ENCODE measurements at regions not wholly inside any gene's neighbourhood (a gene's known extent, or its start where the extent isn't known, plus 50 kb on each side); places are given as distances from the start of the nearest gene placed in this dataset.

DNA sequence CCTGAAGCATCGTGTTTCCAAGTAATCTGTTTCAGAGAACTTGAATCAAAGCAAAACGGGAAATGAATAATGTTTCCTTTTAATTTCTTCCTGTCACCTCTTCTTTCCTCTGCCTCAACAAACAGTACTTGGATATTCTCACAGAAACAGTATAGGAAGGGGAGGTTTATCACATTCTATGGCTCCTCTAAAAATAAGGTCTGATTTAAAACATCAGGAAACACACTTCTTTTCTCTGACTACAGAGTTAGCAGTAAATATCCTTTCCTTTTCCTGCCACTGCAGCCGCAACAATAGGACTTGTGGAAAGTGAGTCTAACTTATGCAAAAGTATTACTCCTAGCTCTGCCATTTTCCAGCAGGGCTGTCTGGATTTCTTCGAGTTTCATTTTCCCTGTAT, 62.3 kb downstream of the CH25H start:
- WGBS, 2 donors, result 79 to 83% methylated on average over 4 of the region's 4 CpGs
- no peak for DNase-seq
- no peak for TF ChIP-seq POLR2A (IDR thresholded peaks at IDR 0.05)
- TF ChIP-seq, protein P1, sequence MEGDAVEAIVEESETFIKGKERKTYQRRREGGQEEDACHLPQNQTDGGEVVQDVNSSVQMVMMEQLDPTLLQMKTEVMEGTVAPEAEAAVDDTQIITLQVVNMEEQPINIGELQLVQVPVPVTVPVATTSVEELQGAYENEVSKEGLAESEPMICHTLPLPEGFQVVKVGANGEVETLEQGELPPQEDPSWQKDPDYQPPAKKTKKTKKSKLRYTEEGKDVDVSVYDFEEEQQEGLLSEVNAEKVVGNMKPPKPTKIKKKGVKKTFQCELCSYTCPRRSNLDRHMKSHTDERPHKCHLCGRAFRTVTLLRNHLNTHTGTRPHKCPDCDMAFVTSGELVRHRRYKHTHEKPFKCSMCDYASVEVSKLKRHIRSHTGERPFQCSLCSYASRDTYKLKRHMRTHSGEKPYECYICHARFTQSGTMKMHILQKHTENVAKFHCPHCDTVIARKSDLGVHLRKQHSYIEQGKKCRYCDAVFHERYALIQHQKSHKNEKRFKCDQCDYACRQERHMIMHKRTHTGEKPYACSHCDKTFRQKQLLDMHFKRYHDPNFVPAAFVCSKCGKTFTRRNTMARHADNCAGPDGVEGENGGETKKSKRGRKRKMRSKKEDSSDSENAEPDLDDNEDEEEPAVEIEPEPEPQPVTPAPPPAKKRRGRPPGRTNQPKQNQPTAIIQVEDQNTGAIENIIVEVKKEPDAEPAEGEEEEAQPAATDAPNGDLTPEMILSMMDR (IDR thresholded peaks at IDR 0.05), result no peak
- intact Hi-C loops (cut with DNase I; ENCODE audit: low total_unique reads), result no loop called here
- Histone ChIP-seq H3K27ac (no peak overlapping the region), H3K4me1 (no peaks in the 10 kb centered on the region), H3K9me3 (no peaks in the 10 kb centered on the region), H3K4me3 (no peak overlapping the region), H3K27me3 (no peaks in the 10 kb centered on the region), H3K36me3 (ENCODE audit: low read depth, missing control alignments) (no peaks in the 10 kb centered on the region)

- TF ChIP-seq, protein P1 (IDR thresholded peaks at IDR 0.05), result no peak
- TF ChIP-seq POLR2A (IDR thresholded peaks at IDR 0.05), result no peak
- Histone ChIP-seq H3K4me1 (no peaks in the 10 kb centered on the region), H3K27me3 (no peaks in the 10 kb centered on the region), H3K36me3 (ENCODE audit: low read depth, missing control alignments) (no peaks in the 10 kb centered on the region), H3K9me3 (no peaks in the 10 kb centered on the region), H3K27ac (no peak overlapping the region), H3K4me3 (no peak overlapping the region)
- no peak for DNase-seq
- intact Hi-C loops (cut with DNase I; ENCODE audit: low total_unique reads), result no loop called here
- WGBS, 2 donors, result 79 to 82% methylated on average over 2 of the region's 2 CpGs
Observed at GRCh38 chr10:89142590-89142989, 64.5 kb downstream of the CH25H start.

DNA sequence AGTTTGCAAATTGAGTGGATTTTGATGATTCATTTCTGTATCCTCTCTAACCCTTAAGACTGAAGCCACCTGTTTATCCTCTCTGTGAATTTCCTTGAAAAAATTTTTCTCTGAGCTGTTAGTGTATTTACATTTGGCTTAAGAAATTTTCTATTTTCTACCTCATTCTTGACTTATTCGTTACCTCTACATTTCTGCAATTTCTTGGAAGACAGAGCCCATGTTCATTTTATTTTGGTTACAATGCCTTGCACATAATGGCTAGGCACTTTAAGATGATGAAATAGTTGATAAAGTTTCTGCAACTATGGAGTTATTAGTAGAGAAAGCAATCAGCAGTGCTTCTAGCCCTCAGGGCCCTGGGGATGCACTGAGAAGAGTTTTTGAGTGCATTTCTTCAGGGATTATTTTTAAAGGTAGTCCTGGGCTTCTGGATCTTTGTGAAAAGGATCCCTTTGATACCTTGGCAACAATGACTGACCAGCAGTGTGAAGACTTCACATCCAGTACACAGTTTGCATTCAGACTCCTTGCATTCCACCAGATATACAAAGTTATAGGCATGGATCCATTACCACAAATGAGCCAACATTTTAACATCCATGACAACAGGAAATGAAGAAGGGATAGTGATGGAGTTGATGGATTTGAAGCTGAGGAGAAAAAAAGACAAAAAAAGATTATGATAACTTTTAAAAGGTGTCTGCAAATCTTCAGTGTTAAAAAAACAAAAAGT, 68.2 kb downstream of the CH25H start:
- Histone ChIP-seq H3K27ac (no peak overlapping the region), H3K4me3 (no peak overlapping the region), H3K4me1 (no peaks in the 10 kb centered on the region), H3K36me3 (ENCODE audit: low read depth, missing control alignments) (no peaks in the 10 kb centered on the region), H3K27me3 (no peaks in the 10 kb centered on the region), H3K9me3 (no peaks in the 10 kb centered on the region)
- intact Hi-C loops (cut with DNase I; ENCODE audit: low total_unique reads), result no loop called here
- no peak for TF ChIP-seq POLR2A (IDR thresholded peaks at IDR 0.05)
- TF ChIP-seq, protein P1 (IDR thresholded peaks at IDR 0.05), result no peak
- DNase-seq, result no peak
- 78 to 85% methylated on average over 1 of the region's 1 CpG for WGBS, 2 donors

DNA sequence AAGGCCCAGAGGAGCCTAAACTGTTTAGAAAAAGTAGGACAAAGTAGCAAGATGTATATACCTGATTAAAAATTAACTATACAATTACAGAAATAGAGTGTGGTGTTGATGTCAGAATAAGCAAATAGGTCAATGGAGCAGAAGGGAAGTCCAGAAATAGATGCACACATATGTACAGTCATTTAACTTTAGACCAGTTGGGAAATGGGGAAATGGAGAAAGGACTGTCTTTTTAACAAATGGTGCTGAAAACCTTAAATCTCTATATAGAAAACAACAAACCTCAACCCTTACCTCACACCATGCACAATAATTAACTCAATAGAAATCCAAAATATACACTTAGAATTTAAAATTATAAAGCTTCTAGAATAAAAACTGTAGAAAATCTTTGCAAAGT, 72.2 kb downstream of the CH25H start:
- no peaks in the 10 kb centered on the region for H3K36me3 ChIP-seq (ENCODE audit: low read depth, missing control alignments)
- intact Hi-C loops (cut with DNase I; ENCODE audit: low total_unique reads), result no loop called here
- H3K4me3 ChIP-seq, result no peak overlapping the region
- H3K27me3 ChIP-seq, result no peaks in the 10 kb centered on the region
- no peaks in the 10 kb centered on the region for H3K9me3 ChIP-seq
- no peak overlapping the region for H3K27ac ChIP-seq
- H3K4me1 ChIP-seq, result no peaks in the 10 kb centered on the region
- TF ChIP-seq POLR2A (IDR thresholded peaks at IDR 0.05), result no peak
- TF ChIP-seq, protein P1 (IDR thresholded peaks at IDR 0.05), result no peak
- DNase-seq, result no peak

DNA sequence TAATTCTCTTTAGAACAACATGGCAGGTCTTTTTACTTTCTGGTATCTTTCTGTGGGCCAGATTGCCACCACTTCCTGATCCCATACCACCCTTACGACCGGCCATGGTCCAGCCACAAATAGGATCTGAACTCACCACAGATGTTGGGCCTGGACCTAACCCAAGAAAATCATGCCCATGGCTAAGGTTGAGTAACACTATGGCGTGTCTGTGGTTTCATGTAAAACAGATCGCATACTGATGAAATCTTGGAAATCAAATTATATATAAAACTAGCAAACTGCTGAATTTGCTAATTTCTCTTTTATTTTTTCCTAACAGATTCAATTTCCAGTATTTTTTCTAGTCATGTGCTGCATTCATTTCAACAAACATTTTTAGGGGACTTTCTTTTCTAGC, 77.2 kb downstream of the CH25H start:
- DNase-seq, result peak; percentile 23
- intact Hi-C loops (cut with DNase I; ENCODE audit: low total_unique reads), result no loop called here

More for the DNA sequence above, 77.2 kb downstream of the CH25H start:
- TF ChIP-seq, protein P1 (IDR thresholded peaks at IDR 0.05), result no peak
- no peak for TF ChIP-seq POLR2A (IDR thresholded peaks at IDR 0.05)
- 87 to 95% methylated on average over 4 of the region's 4 CpGs for WGBS, 2 donors
- no peak overlapping the region for H3K27ac ChIP-seq
- H3K36me3 ChIP-seq (ENCODE audit: low read depth, missing control alignments), result no peaks in the 10 kb centered on the region
- no peaks in the 10 kb centered on the region for H3K4me1 ChIP-seq
- no peak overlapping the region for H3K4me3 ChIP-seq
- H3K27me3 ChIP-seq, result no peaks in the 10 kb centered on the region
- H3K9me3 ChIP-seq, result no peaks in the 10 kb centered on the region
